OCI-LY1 (cell line): ENCODE measurements at regions not wholly inside any gene's neighbourhood (a gene's known extent, or its start where the extent isn't known, plus 50 kb on each side); places are given as distances from the start of the nearest gene placed in this dataset.

Experiments
- H2AFZ ChIP-seq: fragments of 200-600 bp; sonication (generic), shearing (Covaris generic); 2 replicates; pipeline ENCODE4 v1.6.0; 2014; ENCODE audit warnings: antibody characterized with exemption, mild to moderate bottlenecking, low read length
- H3F3A ChIP-seq: fragments of 200-600 bp; sonication (generic), shearing (Covaris generic); 2 replicates; pipeline ENCODE4 v1.6.0; 2014; ENCODE audit warnings: mild to moderate bottlenecking, antibody characterized with exemption, low read length, moderate library complexity; ENCODE audit not compliant: insufficient read depth
- H3K27ac ChIP-seq: fragments of 200-600 bp; sonication (generic); 2 replicates; pipeline ENCODE4 v1.5.1; 2014; ENCODE audit warnings: low read length, mixed run types, mild to moderate bottlenecking, low read depth; ENCODE audit not compliant: poor library complexity, severe bottlenecking
- H3K27me3 ChIP-seq: fragments of 200-600 bp; sonication (generic); 2 replicates; pipeline ENCODE4 v1.6.0; 2014; ENCODE audit warnings: antibody characterized with exemption, mild to moderate bottlenecking, low read length, moderate library complexity; ENCODE audit not compliant: insufficient read depth
- H3K36me3 ChIP-seq: fragments of 200-600 bp; sonication (generic); 2 replicates; pipeline ENCODE4 v1.6.1; 2014; ENCODE audit warnings: mild to moderate bottlenecking, antibody characterized with exemption, low read length, moderate library complexity, mixed read lengths; ENCODE audit not compliant: insufficient read depth
- H3K4me1 ChIP-seq: fragments of 200-600 bp; sonication (generic); 2 replicates; pipeline ENCODE4 v1.5.1; 2014; ENCODE audit warnings: mild to moderate bottlenecking, low read length, moderate library complexity; ENCODE audit not compliant: insufficient read depth, severe bottlenecking
- H3K4me2 ChIP-seq: fragments of 200-600 bp; sonication (generic), shearing (Covaris generic); 2 replicates; pipeline ENCODE4 v1.6.1; 2014; ENCODE audit warnings: low read length
- H3K4me3 ChIP-seq: fragments of 200-600 bp; sonication (generic); 2 replicates; pipeline ENCODE4 v1.5.1; 2014; ENCODE audit warnings: low read length, low read depth, mild to moderate bottlenecking, mixed read lengths; ENCODE audit not compliant: poor library complexity, severe bottlenecking
- H3K79me2 ChIP-seq: fragments of 200-600 bp; shearing (Covaris generic); 2 replicates; pipeline ENCODE4 v1.6.1; 2016; ENCODE audit warnings: mixed run types, low read length, mixed read lengths; ENCODE audit not compliant: insufficient read depth
- H3K9ac ChIP-seq: fragments of 200-600 bp; sonication (generic), shearing (Covaris generic); 2 replicates; pipeline ENCODE4 v1.6.1; 2014; ENCODE audit warnings: mild to moderate bottlenecking, low read length, mixed read lengths
- H3K9me2 ChIP-seq: fragments of 200-600 bp; sonication (generic), shearing (Covaris generic); 2 replicates; pipeline ENCODE4 v1.6.1; 2014; ENCODE audit warnings: low read depth, mild to moderate bottlenecking, low read length, mixed read lengths
- H3K9me3 ChIP-seq: fragments of 200-600 bp; shearing (Covaris generic); 2 replicates; pipeline ENCODE4 v1.6.1; 2014; ENCODE audit warnings: low read length, mixed read lengths
- H4K20me1 ChIP-seq: fragments of 200-600 bp; sonication (generic), shearing (Covaris generic); 2 replicates; pipeline ENCODE4 v1.6.0; 2016; ENCODE audit warnings: mild to moderate bottlenecking, low read length; ENCODE audit not compliant: insufficient read depth
- EZH2 ChIP-seq: fragments of 200-600 bp; sonication (generic), shearing (Covaris generic); IDR thresholded peaks from 2 replicates; pipeline ENCODE4 v1.8.0; 2017; ENCODE audit warnings: borderline replicate concordance, mixed run types, mild to moderate bottlenecking, antibody characterized with exemption, low read length, moderate library complexity, mixed read lengths
- TF ChIP-seq, protein P1 (sequence below): fragments of 200-600 bp; sonication (generic), shearing (Covaris generic); IDR thresholded peaks from 2 replicates; pipeline ENCODE4 v1.5.1; 2017; ENCODE audit warnings: mild to moderate bottlenecking, antibody characterized with exemption, low read length, moderate library complexity, mixed read lengths

DNA sequence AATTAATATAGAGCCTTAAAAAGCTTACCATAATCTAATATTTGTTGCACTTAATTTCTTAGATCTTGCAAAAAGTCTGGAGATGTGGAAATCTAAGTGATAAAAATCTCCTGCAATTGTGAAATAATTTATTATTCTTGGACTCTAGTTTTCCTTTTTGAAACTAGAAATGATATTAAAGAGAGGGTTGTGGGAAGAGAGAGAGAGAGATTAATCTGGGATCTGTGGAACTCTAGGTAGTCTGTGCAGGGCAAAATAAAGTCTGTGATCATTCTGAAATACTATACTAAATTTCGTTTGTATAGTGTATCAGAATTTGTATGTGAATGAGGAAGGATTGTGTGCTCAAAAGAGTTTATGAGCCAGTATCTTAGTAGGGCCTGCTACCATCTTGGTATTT is 692.3 kb downstream of the RWDD3 start:
- H2AFZ ChIP-seq, result no peak overlapping the region
- H3K9me3 ChIP-seq, result no peaks in the 10 kb centered on the region
- no peaks in the 10 kb centered on the region for H3K4me1 ChIP-seq
- H3K27ac ChIP-seq, result no peak overlapping the region
- H3K79me2 ChIP-seq, result no peaks in the 10 kb centered on the region
- H3K27me3 ChIP-seq, result no peaks in the 10 kb centered on the region
- no peak overlapping the region for H3K9ac ChIP-seq
- H4K20me1 ChIP-seq, result no peaks in the 10 kb centered on the region
- no peaks in the 10 kb centered on the region for H3K36me3 ChIP-seq
- no peak overlapping the region for H3K4me2 ChIP-seq
- H3K4me3 ChIP-seq, result no peak overlapping the region
- no peaks in the 10 kb centered on the region for H3F3A ChIP-seq
- TF ChIP-seq, protein P1, sequence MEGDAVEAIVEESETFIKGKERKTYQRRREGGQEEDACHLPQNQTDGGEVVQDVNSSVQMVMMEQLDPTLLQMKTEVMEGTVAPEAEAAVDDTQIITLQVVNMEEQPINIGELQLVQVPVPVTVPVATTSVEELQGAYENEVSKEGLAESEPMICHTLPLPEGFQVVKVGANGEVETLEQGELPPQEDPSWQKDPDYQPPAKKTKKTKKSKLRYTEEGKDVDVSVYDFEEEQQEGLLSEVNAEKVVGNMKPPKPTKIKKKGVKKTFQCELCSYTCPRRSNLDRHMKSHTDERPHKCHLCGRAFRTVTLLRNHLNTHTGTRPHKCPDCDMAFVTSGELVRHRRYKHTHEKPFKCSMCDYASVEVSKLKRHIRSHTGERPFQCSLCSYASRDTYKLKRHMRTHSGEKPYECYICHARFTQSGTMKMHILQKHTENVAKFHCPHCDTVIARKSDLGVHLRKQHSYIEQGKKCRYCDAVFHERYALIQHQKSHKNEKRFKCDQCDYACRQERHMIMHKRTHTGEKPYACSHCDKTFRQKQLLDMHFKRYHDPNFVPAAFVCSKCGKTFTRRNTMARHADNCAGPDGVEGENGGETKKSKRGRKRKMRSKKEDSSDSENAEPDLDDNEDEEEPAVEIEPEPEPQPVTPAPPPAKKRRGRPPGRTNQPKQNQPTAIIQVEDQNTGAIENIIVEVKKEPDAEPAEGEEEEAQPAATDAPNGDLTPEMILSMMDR, result no peak
- no peak for TF ChIP-seq EZH2
- no peaks in the 10 kb centered on the region for H3K9me2 ChIP-seq

DNA sequence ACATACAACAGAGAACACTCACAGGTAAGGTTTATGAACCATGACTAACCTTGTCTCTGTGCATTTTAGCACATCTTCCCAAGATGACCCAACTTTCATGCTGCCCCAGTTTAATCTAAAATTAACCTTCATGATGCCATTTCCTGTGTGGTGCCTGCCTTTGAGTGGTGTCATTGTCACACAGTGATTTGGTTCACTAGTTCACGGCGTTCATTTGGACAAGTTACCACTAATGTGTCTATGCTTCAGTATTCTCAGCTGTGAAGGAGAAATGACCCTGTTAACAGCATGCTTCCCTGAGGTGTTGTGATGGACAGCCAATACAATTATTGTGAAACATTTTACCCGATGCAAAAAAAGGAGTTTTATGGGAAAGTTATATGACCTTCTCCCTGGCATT is 693.1 kb downstream of the RWDD3 start:
- no peaks in the 10 kb centered on the region for H3K36me3 ChIP-seq
- no peak overlapping the region for H3K4me3 ChIP-seq
- H3K27me3 ChIP-seq, result no peaks in the 10 kb centered on the region
- no peak overlapping the region for H3K4me2 ChIP-seq
- no peak overlapping the region for H3K27ac ChIP-seq
- no peak for TF ChIP-seq EZH2
- TF ChIP-seq, protein P1, result no peak
- H3K9me2 ChIP-seq, result no peaks in the 10 kb centered on the region
- no peaks in the 10 kb centered on the region for H4K20me1 ChIP-seq
- H3K79me2 ChIP-seq, result no peaks in the 10 kb centered on the region
- H3K9ac ChIP-seq, result no peak overlapping the region
- no peaks in the 10 kb centered on the region for H3K9me3 ChIP-seq
- no peak overlapping the region for H2AFZ ChIP-seq
- no peaks in the 10 kb centered on the region for H3F3A ChIP-seq
- H3K4me1 ChIP-seq, result no peaks in the 10 kb centered on the region

DNA sequence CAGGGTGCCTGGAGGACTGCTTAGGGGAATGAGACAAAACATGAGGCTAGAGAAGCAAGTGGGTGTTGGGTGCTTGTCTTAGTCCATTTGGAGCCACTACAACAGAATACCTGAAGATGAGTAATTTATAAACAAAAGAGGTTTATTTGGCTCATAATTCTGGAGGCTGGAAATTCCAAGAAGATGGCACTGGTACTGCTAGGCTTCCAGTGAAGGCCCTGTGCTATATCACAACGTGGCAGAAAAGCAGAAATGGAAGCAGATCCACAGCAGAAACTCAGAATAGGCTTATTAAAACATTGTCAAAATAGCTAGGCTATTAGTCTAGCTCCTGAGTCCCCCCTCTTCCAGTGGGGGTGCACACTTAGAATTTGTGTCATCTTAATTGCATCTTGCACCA is 701.7 kb downstream of the RWDD3 start:
- Histone ChIP-seq H3K9me3 (no peaks in the 10 kb centered on the region), H3K4me2 (no peak overlapping the region), H3K4me3 (no peak overlapping the region), H3K9ac (no peak overlapping the region), H2AFZ (no peak overlapping the region), H4K20me1 (no peaks in the 10 kb centered on the region), H3K79me2 (no peaks in the 10 kb centered on the region), H3K27me3 (no peaks in the 10 kb centered on the region), H3K36me3 (no peaks in the 10 kb centered on the region), H3F3A (no peaks in the 10 kb centered on the region), H3K4me1 (no peaks in the 10 kb centered on the region), H3K9me2 (no peaks in the 10 kb centered on the region), H3K27ac (no peak overlapping the region)
- TF ChIP-seq, protein P1, result no peak
- no peak for TF ChIP-seq EZH2
